ENCODE measurements at regions not wholly inside any gene's neighbourhood (a gene's known extent, or its start where the extent isn't known, plus 50 kb on each side); places are given as distances from the start of the nearest gene placed in this dataset.

DNA sequence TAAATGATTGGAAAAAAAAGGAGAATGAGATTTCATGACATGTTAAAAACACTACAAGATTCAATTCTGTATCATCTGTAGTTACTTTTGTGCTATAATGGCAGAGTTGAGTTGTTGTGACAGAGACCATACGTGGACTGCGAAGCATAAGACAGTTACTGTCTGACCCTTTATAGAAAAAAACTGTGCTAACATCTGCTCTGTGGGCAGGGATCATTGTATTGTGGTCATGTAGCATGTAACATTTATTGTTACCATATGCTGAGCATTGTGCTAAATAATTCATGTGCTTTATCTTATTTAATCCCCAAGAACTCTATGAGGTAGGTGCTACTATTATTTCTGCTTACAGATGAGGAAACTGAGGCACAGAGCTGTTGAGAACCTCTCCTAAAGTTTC, 147.3 kb upstream of the HMHB1 start:
- DNase-seq (ENCODE audit: low spot score): no peak

DNA sequence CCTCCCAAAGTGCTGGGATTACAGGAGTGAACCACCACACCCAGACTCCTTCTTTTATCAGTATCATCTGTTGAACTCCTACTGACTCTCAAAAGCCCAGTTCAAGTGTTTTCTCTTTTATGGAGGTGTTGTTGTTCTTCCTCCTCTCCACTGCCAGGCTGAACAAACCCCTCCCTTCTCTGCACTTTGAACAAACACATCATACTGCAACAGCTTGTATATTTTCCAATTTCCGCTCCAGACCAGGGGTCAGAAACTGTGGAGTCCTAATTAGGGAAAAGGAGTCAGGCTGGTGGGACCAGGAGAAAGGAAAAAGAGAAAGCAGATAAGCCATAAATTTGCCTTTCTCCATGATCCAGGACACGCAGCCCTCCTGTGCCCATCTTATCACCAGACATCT, 148.1 kb upstream of the HMHB1 start:
- DNase-seq (ENCODE audit: low spot score): no peak

DNA sequence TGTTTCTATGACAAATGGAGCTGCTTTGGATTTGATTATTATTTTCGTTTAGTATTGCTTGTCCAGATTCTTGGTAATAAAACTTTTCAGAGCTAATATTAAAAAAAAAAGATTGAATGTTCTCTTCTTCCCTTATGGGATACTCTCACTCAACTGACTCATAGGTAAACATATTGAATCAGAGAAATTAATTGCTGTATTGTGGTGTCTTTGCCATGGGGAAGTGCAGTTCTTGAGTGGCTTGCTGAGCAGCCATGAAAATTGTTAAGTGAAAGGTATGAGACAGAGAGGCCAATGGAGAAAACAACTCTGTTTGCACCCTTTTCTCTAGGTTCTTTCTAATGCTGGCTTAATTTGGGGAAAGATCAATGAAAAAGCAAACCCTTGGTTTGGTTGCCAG, 149.9 kb upstream of the HMHB1 start:
- no peak for DNase-seq (ENCODE audit: low spot score)

DNA sequence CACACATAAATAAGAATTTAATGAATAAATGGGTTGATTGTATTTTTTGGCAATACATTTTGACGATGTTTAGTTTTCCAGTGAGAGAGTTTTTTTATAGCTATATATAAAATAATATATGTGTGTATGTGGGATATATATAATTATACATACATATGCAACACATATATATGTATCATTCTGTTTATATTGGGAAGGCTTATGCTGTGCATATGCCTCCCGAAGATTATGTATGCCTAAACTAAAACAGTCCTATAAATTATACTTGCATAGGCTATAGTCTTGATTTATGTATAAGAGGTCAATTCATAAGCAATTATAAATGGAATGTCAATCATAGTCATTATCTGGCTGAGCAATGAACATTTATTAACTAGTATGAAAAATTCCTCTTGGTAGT, 151.3 kb upstream of the HMHB1 start:
- DNase-seq (ENCODE audit: low spot score): no peak

DNA sequence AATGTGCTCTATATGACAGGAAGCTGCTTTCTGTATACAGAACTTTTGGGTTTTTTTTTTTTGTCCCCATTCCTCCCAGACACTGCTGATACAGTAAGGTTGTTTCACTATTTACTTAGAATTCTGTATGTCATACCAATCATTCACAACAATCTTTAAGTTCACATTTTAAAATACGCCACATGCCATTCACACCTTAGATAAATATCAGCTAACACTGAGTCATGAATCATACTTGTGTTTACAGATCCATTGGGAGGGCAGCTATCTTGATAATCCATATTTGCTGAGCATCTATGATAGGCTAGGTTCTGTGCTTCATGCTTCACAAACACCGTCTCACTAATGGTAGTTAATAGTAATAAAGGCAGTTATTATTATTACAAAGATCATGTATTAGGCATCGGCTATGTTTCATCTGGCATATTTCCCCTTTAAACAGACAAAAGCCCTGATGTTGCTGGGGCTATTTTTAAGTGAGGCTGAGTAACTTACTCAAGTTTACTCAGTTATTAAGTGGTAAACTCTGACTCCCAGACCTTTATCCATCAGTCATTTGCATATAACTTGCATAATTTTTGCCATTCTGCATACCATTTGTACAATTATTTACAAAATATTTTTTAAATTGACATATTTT, 152.2 kb upstream of the HMHB1 start:
- DNase-seq (ENCODE audit: low spot score): no peak

DNA sequence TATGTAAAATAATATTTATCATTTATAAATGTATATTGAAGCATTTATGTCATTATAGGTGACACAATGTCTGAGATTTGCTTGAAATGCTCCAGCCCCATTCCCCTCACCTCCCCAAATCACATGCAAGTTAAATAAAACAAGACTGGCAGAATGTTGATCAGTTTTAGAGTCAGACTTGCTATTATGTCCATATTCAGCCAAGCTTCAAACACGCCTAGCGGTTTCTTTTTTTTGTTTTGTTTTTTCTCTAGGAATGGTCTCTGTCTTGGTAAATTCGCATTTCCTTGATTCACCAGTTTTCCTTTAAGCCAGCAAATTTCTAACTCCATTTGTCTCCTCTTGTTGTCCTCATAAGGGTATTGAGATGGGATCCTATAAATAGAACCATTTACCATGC, 153.0 kb upstream of the HMHB1 start:
- DNase-seq (ENCODE audit: low spot score): no peak

DNA sequence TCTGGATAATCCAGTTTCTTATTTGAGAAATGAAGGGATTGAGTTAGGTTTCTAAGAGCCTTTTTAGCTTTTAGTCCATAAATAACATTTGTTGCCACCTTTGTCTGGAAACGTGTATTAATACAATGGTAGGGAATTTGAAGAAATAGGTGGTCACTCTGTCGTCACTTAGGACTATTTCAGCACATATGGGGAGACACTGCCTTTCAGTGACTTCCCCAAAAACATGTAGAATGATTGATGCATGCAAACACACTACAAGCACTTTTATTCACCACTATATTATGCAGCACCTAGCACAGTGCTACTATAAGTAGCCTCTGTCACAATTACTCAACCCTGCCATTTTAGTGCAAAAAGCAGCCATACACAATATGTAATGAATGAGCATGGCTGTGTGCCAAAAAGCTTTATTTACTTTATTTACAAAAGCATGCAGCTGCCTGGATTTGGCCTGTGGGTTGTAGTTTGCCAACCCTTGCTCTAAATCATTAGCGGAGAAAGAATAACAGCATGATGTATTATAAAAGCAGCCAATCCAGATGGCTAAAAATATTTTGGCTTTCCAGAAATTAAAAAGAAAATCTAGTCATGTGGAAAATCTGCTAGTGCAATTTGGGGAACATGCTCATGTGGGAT, 154.2 kb upstream of the HMHB1 start:
- no peak for DNase-seq (ENCODE audit: low spot score)

DNA sequence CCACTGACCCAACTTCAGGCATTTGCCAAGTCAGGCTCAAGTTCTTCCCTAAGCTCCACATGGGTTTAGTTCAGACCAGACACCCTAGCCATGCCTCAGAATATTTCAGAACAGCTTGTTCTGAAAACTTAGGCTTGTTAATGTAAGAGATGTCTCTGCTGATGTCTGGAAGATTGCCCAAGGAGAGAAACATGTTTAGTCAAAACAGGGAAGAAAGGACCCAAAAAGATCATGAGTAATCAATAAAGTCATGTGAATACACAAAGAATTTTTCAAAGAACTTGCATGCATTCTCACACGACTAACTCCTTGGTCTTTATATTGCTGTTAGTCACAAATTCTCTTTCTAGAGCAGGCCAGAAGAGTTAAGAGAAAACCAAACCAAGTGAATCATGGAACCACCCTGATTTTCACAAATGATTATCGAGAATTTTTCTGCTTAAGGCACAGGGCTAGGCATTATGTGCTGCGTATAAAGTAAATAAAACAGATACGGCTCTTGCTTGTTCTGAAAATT, 158.1 kb upstream of the HMHB1 start:
- DNase-seq (ENCODE audit: low spot score): no peak

DNA sequence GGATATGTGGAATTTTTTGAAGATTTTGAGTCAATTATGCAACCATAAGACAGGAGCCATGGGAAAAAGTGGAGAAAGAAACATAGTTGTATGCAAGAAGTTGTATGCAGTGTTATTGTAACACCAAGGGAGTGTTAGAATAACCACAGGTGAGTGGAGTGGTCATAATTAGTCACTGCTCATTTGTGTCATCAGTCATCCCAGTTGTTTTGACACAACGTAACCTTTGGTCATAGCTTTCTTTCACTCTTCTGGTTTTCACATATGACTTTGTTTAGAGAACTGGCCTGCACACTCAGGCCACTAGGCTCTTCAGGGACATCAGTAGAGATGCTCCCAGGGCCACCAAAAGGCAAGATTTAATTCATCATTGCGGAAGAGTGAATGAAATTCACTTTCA, 158.7 kb upstream of the HMHB1 start:
- DNase-seq (ENCODE audit: low spot score): no peak

DNA sequence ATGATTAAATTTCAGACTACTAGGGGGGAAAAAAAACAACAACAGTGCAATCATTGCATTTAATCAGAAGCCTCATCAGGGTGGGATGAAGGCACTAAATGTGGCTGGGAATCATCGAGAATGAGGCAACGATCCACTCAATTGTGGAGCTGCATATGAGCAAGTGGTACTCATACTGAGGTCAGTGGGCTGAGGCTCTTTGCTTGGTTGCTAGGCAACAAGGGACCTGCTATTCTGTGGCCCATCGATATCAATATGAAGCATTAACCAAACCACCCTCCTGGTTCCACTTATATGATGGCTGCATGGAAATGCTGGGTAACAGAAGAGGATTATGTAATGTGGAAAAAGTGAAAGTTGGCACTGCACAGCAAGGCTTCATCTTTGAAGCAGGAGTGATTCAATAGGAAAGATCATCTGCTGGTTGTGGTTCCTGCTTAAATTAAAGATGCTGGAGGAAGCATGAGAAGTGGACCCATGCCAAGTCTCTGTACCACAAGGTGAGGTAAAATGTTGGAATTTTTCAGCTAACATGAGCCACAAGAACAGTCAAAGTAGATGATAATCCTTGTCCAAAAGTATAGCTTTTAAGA, 159.8 kb upstream of the HMHB1 start:
- DNase-seq (ENCODE audit: low spot score): no peak

DNA sequence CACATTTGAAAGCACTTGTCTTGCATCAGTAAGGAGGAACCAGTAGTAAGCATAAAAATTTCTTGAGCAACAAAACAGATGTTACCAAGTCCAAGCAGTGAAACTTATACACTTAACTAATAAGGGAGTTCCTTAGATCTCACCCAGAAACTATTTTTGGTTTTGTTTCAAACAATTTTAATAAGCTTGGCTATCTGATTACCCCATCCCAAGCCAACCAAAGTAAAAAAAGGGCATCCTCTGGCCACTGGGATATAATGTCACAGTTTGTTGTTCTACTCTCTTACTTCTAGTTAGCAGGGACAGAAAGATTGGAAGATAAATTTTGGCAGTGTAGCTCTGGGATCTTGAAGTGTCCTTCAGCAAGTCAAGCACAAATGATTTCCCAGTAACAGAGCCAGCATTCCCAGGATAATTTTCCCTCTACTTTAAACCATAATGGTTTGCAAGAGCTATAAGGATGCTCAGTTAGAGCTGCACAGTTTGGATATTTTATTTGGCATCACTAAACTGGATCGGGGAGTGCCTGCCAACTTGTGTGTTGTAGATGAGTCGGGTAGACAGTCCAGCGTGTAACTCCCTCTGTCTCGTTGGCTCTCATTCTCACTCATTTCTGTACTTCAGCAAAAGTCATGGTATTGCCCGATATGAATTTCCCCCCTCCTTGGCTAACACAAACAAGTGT, 161.9 kb upstream of the HMHB1 start:
- no peak for DNase-seq (ENCODE audit: low spot score)

DNA sequence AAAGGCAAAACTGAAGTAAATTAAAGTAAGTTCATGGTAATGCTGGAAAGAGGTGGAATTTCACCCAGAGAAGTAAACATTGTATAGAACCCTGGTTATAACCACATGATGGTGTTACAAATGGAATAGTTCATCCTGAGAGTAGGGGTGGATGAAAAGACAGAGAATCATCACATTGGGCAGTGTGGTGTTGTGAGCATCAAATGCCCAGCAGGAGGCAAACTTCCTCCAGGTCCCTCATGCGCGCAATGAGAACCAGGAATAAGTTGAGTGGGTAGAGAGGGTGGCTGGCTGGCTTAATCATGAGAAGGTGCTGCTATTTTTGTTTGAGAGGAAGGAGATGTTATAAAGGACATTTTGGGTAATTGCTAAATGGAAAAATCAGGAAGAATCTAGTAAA, 163.3 kb upstream of the HMHB1 start:
- DNase-seq (ENCODE audit: low spot score): no peak

DNA sequence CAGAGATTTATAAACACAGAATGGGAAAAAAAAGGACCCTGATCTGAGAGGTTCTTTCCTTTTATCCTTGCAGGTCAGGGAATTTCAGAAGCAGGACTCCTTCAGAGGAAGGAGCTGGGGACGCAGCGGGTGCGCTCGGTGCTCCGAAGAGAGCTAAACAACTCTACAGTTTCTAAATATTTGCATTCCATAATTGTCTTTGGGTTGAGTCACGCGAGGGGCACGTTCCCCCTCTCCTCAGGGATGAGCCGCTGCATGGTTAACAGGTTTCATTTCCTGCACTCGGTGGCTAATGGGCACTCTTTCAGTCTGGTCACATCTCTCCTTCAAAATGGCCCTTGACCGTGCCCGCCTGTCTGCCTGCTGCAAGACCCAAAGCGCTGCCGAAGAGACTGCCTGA, 165.0 kb upstream of the HMHB1 start:
- DNase-seq (ENCODE audit: low spot score): no peak

DNA sequence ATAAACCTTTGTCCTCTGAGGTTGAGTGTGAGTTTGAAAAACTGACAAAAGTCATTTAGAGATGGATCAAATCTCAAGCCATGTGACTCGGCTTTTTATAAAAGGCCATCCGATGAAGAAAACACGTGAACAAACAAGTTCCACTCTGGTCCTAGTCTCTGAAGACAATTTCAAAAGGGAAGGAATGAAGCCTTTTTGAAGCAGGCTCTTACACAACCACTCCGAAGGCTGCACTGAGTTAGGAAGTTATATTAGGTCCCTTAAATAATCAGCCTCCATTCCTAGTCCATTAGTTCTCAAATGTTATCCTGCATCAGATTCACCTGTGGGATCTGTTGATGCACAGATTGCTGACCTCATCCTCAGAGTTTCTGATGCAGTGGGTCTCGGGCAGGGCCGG, 166.6 kb upstream of the HMHB1 start:
- DNase-seq (ENCODE audit: low spot score): no peak

DNA sequence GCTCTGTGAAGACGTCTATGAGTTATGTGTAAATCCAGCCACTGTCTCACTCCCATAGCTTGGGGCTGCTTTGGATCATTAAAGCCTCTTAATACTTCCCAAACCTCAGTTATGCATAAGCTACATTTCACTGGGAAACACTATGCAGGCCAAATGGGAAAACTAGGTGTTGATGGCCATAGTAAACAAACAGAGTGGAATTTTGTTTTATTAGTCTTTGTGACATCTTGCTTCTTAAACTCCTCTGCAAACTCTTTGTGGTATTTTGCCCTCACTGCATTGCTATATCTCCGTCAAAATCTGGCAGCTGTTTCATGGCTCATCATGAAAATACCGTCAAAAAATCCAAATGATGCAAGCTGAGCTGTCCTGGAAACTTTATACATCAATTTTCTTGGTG, 167.2 kb upstream of the HMHB1 start:
- DNase-seq (ENCODE audit: low spot score): no peak

DNA sequence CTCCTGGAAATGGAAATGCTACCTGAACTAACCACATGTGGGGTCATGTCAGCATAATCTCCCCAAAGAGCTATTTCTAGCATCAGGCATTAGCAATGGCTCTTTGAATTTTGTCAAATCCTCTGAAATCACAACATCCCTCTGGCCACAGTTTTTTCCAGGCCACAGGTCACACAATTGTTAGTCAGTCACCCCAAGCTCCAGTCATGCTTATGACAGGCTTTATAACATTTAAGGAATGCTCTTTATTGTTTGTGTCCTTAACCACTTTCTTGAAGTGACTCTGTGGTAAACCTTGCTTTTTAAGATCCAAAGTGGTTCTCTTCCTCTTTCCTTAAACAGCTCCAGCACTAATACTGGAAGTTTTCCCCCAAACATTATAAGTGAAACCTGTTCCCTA, 169.2 kb upstream of the HMHB1 start:
- peak; percentile 36 for DNase-seq (ENCODE audit: low spot score)

DNA sequence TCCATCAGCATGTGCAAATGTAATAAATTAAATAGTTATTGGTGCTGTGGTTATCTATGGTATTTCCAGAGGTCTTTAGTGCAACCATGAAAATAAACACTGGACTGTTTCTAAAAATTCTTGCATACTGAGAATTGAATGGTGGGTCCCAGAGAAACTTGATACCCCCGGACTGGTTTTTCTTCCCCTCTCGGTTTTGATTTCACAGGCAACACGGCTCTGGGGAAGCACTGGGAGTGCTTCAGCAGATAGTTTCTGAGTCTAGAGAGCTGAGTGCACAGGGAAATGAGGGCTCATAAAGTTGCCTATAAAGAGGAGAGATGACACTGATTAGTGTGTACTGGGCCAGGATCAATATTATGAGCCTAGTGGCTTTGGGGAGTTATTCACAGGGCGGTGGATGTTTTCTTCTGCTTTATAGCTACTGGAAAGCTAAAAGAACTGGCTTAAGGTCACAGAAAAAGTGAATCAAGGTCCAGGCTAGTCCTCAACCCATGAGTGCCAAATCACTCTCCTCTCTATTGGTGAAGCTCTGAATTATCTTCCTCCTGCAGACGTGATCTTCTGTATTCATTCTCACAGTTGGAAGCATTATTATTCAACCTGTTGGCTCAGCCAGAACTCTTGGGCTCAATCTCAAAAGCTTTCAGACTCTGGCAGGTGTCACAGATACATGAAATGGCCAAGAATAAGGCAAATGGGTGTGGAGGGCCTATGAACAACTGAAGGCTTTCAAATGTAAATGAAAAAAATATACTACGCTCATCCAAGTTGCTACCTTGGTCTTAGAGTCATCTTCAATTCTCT, 170.2 kb upstream of the HMHB1 start:
- peak; percentile 44 for DNase-seq (ENCODE audit: low spot score)

DNA sequence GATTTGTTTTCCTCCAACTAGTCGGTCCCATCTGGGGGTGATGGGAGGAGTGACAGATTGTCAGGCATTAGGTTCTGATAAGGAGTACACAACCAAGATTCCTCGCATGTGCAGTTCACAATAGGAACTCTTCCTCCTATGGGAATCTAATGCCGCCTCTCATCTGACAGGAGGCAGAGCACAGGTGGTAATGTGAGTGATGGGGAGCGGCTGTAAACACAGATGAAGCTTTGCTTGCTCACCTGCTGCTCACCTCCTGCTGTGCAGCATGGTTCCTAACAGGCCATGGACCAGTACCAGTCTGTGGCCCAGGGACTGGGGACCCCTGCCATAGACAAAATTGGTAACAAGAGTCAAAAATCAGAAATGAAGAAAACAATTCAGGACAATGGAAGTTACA, 173.3 kb upstream of the HMHB1 start:
- no peak for DNase-seq (ENCODE audit: low spot score)

DNA sequence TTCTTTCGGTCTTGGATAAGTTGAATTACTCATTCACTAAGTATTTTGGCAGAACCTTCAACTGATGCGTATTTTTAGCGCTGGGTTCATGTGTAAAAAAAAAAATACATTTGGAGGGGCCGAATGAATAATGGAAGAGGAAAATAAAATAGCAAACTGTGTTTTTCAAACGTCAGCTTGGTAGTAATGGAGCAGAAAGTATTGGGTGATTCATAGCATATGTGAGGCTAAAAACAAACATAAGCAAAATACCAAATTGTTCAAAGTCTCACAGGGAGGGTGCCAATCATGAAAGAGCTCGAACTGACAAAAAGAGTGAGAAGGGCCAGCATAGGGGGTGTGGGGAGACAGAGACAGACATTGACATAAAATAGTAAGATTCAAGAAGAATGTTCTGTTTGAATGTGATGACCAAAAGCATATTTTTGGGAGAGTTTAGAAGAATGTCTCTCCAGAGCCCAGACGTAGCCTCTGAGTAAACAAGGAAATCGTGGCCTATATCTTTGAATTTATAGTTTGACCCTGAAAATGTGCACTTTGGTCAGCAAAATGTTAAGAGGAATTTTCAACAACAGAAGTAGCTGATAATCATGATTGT, 174.9 kb upstream of the HMHB1 start:
- no peak for DNase-seq (ENCODE audit: low spot score)

DNA sequence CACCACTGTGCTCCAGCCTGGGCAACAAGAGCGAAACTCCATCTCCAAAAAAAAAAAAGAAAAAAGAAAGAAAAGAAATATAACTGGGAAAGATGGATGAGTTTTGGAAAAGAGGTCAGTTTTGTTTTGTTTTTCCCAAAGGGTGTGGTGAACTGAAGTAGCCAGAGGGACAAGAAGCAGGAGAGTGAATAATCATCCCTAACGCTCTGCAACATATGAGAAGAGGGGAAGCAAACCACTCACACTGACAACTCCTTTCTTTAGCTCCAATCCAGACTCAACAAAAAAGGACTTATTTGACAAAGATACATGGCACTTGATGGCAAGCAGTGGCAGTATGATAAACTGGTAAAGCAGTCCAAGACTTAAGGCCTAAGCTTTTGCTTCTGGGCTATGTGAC, 176.1 kb upstream of the HMHB1 start:
- no peak for DNase-seq (ENCODE audit: low spot score)

DNA sequence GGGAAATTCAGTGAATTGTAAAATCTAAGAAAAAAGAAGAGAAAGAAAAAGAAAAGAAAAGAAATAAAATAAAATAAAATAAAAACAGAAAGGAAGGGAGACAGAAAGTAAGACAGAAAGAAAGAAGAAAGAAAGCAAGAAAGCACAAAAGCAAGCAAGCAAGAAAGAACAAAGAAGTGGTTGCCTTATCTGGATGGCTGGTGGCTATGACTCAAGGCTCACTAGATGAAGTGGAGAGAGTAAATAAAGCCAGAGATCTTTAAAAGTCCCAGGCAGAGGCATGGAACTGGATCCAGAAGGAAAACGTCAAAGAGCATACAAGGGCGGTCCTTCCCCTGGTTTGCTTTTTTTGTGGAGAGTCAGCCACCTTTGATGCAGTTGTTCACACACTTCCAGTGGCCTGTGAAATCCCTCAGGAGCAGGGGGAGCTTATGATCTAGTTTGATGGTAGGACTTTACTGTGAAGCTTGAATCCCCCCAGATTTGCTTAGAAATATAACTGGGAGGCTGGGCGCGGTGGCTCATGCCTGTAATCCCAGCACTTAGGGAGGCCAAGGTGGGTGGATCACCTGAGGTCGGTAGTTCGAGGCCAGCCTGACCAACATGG, 176.7 kb upstream of the HMHB1 start:
- peak; percentile 49 for DNase-seq (ENCODE audit: low spot score)
